Endothelial cell (in vitro differentiated cells): ENCODE measurements at regions not wholly inside any gene's neighbourhood (a gene's known extent, or its start where the extent isn't known, plus 50 kb on each side); places are given as distances from the start of the nearest gene placed in this dataset.

Source experiments
- DNase-seq: peaks from one replicate; pipeline ENCODE4 v3.0.0; 2021; ENCODE audit warnings: low spot score
- H3K27ac Mint-ChIP-seq: one replicate; pipeline ENCODE4 v1.8.0; 2021; ENCODE audit warnings: mixed read lengths, inconsistent platforms; ENCODE audit not compliant: unreplicated experiment
- H3K27me3 Mint-ChIP-seq: one replicate; pipeline ENCODE4 v1.8.0; 2021; ENCODE audit warnings: mild to moderate bottlenecking, moderate library complexity, mixed read lengths, inconsistent platforms; ENCODE audit not compliant: unreplicated experiment
- H3K36me3 Mint-ChIP-seq: one replicate; pipeline ENCODE4 v1.8.0; 2021; ENCODE audit warnings: mild to moderate bottlenecking, low read depth, mixed read lengths, inconsistent platforms; ENCODE audit not compliant: unreplicated experiment
- H3K4me1 Mint-ChIP-seq: one replicate; pipeline ENCODE4 v1.8.0; 2021; ENCODE audit warnings: mild to moderate bottlenecking, mixed read lengths, inconsistent platforms; ENCODE audit not compliant: unreplicated experiment
- H3K4me3 Mint-ChIP-seq: one replicate; pipeline ENCODE4 v1.8.0; 2021; ENCODE audit warnings: mild to moderate bottlenecking, mixed read lengths, inconsistent platforms; ENCODE audit not compliant: unreplicated experiment
- H3K9me3 Mint-ChIP-seq: one replicate; pipeline ENCODE4 v1.8.0; 2021; ENCODE audit warnings: mixed read lengths, inconsistent platforms; ENCODE audit not compliant: unreplicated experiment
- TF ChIP-seq, protein P1 (sequence below): fragments of 200-600 bp; sonication (generic); IDR thresholded peaks from one replicate; pipeline ENCODE4 v1.5.0; 2021; ENCODE audit warnings: antibody characterized with exemption; ENCODE audit not compliant: unreplicated experiment

DNA sequence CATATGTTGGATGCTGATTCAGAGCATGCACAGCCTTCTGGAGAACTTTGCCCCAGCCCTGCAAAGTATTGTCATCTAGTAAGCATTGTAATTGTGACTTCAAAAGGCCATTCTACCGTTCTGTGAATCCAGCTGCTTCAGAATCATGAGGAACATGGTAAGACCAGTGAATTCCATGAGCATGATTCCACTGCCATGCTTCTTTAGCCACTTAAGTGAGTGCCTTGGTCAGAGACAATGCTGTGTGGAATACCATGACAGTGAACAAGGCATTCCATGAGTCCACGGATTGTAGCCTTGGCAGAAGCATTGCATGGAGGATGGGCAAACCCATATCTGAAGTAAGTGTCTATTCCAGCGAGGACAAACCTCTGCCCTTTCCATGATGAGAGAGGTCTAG is 123.7 kb downstream of the S1PR1 start:
- TF ChIP-seq, protein P1, sequence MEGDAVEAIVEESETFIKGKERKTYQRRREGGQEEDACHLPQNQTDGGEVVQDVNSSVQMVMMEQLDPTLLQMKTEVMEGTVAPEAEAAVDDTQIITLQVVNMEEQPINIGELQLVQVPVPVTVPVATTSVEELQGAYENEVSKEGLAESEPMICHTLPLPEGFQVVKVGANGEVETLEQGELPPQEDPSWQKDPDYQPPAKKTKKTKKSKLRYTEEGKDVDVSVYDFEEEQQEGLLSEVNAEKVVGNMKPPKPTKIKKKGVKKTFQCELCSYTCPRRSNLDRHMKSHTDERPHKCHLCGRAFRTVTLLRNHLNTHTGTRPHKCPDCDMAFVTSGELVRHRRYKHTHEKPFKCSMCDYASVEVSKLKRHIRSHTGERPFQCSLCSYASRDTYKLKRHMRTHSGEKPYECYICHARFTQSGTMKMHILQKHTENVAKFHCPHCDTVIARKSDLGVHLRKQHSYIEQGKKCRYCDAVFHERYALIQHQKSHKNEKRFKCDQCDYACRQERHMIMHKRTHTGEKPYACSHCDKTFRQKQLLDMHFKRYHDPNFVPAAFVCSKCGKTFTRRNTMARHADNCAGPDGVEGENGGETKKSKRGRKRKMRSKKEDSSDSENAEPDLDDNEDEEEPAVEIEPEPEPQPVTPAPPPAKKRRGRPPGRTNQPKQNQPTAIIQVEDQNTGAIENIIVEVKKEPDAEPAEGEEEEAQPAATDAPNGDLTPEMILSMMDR: no peak
- DNase-seq: no peak
- Mint-ChIP-seq H3K36me3 (peaks cover 3% of the 10 kb centered on the region), H3K9me3 (no peaks in the 10 kb centered on the region), H3K4me1 (peaks cover 25% of the 10 kb centered on the region), H3K27me3 (peaks cover 6% of the 10 kb centered on the region), H3K27ac (no peak overlapping the region), H3K4me3 (no peak overlapping the region)

DNA sequence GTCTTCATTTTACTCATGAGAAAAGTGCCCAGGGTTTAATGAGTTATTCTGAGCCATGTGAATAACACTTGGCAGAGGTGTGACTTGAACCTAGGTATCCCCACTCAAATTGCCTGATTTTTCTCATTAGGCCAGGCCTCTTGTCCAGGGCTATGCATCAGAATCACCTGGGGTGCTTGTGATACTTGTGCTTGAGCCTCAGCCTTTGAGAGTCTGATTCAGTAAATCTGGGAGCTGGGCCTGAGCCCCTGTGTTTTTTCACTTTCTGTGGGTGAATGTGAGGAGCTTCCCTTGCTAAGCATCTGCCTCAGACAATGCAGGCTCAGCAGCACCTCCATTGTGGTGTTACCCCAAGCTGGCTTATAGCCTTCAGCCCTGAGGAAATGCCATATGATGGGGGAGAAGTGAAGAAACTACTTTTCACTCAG is 127.1 kb downstream of the S1PR1 start:
- Mint-ChIP-seq H3K27ac (no peak overlapping the region), H3K27me3 (peaks cover 6% of the 10 kb centered on the region), H3K4me1 (peaks cover 20% of the 10 kb centered on the region), H3K4me3 (no peak overlapping the region), H3K36me3 (peaks cover 3% of the 10 kb centered on the region), H3K9me3 (no peaks in the 10 kb centered on the region)
- TF ChIP-seq, protein P1: no peak
- DNase-seq: no peak

DNA sequence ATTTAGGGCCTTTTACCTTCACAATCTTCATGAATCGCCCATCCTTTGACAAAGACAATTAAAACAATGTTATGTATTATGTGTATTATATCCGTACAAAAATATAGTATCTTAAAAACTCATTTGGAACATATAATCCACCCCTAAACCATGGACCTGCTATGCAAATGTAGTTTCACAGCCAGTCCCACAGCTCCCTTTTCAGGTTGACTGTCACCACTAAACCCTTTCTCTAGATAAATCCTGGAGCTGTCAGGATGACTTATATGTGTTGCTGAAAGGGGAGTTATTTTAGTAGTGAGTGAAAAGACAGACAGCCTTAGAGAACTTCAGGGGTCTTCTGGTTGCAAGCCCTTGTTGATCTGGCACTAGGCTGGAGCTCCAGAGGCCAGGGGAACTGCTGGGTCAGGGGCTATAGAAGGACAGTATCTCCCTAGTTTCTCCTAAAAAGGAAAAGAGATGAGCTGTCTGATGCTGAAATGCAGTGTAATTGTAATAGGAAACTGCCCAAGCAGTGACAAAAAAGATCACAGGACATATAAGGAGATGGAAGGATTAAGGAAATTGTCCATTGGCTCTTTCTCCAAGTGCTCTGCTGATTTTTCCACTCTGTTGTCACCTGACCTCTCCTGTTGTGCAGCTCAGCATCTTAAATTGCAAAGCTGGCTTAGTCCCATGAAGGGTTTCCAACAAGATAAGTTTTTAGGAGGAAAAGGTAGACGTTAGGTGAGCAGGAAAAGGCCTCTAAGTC is 127.7 kb downstream of the S1PR1 start:
- peaks cover 3% of the 10 kb centered on the region for H3K36me3 Mint-ChIP-seq
- no peak overlapping the region for H3K4me3 Mint-ChIP-seq
- DNase-seq: no peak
- TF ChIP-seq, protein P1: no peak
- H3K27me3 Mint-ChIP-seq: peaks cover 6% of the 10 kb centered on the region
- H3K9me3 Mint-ChIP-seq: no peaks in the 10 kb centered on the region
- H3K4me1 Mint-ChIP-seq: peaks cover 20% of the 10 kb centered on the region
- peak overlapping the region; percentile 91 for H3K27ac Mint-ChIP-seq

DNA sequence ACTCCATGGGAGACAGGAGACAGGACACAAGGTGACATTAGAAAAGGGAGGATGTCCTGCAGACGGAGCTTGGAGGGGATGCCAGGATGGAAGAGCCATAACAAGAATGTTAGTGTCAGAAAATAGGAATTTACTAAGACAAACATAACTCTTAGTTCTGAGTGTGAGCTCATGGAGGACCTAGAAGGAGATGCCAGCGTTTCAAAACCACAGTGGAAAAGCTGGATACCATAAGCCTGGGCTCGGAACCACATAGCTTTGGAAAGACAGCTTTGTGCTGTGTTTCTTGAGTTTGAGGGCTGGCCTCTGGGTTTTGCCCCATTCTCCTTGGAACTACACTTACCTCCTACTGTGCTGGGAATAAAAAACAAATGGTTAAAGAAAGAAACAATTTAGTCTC is 128.4 kb downstream of the S1PR1 start:
- Mint-ChIP-seq H3K27ac (peak overlapping the region; percentile 91), H3K27me3 (peaks cover 6% of the 10 kb centered on the region), H3K36me3 (peaks cover 3% of the 10 kb centered on the region), H3K4me1 (peaks cover 20% of the 10 kb centered on the region), H3K9me3 (no peaks in the 10 kb centered on the region), H3K4me3 (no peak overlapping the region)
- TF ChIP-seq, protein P1: no peak
- DNase-seq: no peak

DNA sequence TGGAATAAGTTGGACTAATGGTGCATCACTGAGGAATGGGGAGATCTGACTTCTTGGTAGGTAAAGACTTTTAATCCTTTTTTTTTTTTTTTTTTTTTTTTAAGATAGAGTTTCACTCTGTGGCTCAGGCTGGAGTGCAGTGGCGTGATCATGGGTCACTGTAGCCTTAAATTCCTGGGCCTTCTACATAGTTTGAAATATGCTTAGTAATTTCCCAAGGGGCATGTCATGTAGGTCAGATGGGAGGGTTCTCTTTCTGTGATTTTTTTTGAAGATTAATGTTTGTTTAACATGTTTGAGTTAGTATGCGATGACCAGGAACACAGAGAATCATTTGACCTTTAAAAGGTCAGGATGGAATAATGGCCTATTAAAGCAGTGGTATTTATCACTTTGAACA is 129.1 kb downstream of the S1PR1 start:
- H3K4me3 Mint-ChIP-seq: no peak overlapping the region
- TF ChIP-seq, protein P1: no peak
- peaks cover 6% of the 10 kb centered on the region for H3K27me3 Mint-ChIP-seq
- peaks cover 3% of the 10 kb centered on the region for H3K36me3 Mint-ChIP-seq
- H3K4me1 Mint-ChIP-seq: peaks cover 20% of the 10 kb centered on the region
- H3K27ac Mint-ChIP-seq: peak overlapping the region; percentile 68
- no peak for DNase-seq
- no peaks in the 10 kb centered on the region for H3K9me3 Mint-ChIP-seq
